ENCODE measurements at regions not wholly inside any gene's neighbourhood (a gene's known extent, or its start where the extent isn't known, plus 50 kb on each side); places are given as distances from the start of the nearest gene placed in this dataset.

DNA sequence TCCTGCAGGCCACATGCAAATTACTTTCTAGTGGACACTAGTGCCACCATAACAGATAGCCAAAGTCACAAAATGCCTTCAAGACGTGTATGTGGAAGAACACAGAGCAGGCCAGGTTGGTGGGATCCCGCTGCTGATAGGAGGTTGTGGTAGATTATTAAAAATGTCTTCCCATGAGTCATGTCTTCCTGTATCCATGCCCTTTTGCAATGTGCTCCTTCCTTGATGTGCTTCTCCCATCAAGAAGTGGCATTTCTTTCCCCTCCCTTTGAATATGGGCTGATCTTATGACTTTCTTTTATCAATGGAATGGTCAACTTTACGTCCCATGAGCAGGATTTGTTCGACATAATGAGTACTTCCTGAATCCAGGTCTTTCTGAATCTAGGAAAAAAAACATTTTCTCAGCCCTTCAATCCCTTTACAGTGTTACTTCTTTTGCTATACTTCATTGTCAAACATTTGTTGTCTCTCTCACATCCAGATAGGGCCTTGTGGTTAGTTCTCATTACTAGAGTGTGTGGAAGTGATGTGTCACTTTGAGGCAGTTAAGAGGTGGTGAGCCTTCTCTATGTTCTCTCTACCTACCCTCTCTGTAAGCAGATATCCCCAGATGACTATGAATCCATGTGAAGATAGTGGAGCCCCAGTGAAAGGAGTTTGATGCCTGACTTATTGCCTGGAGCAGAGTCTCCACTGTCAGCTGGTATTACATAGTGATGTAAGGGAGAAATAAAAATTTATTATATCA, 519.2 kb upstream of the DIPK2B start:
- no peak for DNase-seq

DNA sequence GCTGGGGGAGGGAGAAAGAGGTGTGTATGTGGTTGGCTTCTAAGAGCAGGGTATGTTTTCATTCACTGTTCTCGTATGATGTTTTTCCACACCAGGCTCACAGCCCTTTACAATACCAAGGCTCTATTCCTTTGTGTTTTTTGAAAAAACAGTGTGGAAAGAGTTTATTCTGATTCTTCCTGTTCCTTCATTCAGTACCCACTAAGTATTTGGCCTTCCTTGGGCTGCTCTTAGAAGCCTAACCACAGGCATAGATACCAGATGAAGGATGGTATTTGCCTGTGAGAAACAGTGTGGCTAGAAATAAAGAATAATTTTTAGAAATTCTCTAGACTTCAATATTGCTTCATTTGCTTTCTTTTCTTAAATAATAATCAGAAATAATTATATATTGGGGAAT, 518.0 kb upstream of the DIPK2B start:
- no peak for DNase-seq

DNA sequence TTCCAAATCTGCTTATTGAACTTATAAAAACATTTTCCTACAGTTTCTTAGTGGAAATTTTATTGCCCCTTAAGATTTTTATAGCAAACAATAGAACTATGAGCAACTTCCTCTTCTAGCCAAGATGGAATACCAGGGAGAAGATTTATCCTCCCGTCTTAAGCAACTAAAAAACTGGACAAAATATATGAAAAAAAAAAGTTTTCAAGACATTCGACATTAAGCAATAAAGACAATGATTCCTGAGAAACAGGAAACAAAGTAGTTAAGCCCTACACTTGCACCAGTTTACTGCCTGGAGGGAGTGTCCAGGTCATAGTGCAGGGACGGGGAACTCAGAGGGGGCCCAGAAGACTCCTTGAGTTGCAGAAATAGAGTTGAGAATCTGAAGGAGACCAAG, 516.1 kb upstream of the DIPK2B start:
- no peak for DNase-seq

DNA sequence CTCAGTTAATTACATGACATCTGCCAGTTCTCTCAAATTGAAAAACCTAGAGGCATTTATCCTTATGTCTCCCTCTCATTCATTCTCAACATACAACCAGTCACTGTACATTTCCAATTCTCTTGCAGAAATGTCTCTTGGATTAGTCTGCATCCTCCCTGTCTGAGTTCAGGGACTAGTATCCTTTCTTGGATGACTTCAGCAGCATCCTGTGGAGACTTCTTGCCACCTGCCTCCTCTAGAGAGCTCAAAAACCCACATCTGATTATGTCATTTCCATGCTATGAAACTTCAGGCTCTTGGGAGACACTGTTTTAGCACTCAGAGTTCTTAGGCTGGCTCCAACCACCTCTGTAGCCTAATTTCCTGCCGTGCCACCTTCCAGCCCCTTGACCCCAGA, 515.1 kb upstream of the DIPK2B start:
- no peak for DNase-seq

DNA sequence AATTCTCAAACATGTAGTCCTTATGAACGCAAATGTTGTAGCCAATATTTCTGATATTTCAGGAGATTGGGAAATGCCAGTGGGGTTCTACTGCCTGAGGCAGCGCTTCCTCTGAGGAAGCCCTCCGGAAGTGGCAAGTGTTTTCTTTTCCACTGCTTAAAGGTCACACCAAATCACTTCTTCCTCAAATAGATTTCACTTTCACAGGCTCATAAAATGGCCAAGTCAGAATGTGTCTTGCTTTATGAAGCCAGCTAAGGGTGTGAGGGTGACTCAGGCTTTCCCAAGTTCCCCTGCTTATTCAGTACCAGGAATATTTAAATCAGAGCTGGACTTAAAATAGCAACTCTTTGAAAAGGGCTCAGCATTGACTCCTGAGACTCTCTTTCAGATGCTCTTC, 514.2 kb upstream of the DIPK2B start:
- DNase-seq: no peak

DNA sequence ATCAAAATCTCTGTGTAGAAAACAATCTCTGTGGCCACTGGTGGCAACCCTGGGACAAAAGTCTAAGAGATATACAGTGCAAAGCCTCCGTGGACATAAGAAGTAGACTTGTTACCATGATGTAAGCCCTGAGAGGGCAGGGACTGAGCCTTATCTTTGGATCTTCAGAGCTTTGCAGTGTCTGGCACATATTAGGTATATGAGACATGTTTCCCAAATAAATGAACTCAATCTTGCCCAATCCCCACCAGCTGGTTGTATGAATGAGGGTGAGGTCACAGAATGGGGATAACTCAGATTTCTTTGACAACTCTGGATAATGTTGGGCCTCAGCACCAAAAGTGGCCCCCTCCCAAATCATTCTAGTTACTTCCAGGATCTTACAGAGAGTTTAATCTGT, 511.4 kb upstream of the DIPK2B start:
- no peak for DNase-seq

DNA sequence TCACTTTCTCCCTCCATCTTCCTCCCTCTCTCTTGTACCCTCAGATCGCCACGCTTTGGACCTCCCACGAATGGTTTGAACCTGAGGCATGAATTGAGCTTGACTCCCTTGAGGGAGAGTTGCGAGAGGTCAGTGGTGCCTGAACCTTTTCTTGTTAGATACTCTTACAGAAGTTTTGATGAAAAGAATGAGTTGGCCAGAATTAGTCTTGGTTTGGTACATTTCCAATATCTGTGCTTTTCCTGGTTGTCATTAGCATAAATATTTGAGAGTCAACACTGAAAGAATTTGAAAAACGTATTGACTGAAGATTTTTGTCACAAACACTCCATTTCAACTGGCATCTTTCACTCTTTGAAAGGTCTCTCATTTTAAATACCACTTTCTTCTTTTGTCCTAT, 510.6 kb upstream of the DIPK2B start:
- DNase-seq: no peak

DNA sequence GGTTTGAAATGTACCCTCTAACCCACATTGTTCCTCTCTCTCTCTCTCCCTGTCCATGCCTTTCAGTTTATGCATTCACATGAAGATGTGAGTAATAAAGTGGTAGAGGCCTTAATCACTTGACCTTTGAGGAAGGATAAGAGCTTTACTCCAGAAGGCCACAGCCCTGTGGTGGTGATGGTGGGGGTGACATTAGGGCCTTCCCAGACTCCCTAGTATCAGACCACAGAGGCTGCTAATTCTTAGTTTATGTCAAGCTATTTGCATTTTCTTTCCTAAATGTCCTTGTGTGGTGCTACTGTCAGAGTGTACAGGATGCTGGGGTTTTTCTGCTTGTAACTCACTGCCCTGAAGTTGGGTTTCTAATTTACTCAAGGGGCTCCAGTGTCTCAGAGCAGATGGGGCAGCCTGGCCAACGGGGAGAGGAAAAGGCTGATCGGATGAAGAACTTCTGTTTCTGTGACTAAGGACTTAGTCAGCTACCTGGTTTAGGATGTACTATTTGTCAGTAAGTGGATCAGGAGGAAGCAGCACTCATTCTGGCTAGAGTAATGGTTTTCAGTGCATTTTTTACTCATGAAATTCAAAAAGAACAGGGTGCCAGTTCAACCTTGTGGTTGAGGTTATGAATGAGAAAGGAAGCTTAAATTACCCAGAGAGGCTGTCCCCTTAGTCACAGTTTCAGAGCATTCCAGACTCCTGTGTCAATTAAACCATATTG, 509.6 kb upstream of the DIPK2B start:
- peak; percentile 78 for DNase-seq

DNA sequence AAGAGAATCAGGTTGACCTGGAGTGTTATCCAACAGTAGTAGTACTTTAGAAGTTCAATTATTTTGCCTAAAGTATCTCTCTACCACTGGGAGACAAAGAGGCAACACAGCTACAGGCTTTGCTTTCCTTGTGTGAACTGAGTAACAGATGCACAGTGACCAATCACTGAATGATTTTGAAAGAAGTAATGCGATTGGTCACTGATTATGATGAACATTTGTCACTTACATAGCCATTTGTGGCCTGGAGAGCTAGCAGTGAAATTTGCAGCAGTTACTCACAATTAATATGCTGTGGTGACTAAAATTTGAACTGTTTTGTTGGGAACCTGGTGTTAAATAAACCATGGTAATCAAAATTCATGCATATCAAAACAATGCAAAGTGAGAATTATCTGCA, 508.7 kb upstream of the DIPK2B start:
- DNase-seq: no peak

DNA sequence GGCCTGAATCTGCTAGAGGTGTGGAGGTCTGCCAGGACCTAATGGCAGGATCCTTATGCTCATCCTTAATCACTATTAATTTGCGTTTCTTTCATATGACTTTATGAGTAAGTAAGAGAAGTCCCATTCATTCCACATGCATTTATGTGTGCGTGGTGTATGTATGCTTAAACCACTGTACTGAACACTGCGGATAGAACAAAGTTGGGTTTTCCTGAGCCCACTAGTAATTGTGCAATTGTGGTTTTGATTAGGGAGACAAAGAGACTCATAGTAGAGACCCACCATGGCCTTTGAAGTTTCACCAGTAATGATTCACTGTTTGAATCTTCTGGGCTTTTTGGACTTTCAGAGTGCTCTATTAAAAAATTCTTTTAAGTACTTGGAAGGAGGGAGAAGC, 498.5 kb upstream of the DIPK2B start:
- DNase-seq: no peak

DNA sequence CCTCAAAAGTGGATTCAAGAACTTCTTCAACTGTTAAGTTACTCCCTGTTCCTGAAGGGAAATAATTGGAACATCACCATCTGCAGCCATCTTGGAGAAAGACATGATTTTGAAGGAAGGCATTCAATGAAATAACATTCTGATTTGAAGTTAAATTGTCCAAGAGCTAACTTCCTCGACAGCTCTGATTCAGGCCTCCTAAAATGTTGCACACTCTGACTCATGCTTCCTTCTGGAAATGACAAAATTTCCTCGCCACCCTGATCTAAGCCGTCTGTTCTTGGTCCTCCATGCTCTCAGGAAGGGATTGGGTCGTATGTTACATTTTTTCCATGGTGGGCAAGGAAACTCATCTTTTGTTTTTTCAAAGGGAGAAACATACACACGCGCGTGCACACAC, 496.9 kb upstream of the DIPK2B start:
- no peak for DNase-seq

DNA sequence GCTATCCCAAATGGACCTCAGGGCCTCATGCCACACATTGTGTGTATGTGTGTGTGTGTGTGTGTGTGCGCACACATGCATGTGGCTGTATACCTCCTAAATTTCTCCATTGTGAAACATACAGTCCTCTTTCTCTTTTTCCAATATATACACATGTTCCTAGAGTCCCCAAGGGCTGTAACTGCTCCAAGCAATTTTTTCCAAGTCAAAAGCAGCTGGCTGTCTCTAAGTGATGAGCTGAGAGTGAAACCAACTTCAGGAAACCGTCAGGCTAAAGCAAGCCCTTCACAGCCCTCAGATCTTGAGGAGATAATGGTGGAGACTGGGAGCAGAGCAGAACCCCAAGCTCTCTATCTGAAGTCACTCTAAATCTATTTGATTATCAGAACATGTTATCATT, 496.1 kb upstream of the DIPK2B start:
- no peak for DNase-seq

DNA sequence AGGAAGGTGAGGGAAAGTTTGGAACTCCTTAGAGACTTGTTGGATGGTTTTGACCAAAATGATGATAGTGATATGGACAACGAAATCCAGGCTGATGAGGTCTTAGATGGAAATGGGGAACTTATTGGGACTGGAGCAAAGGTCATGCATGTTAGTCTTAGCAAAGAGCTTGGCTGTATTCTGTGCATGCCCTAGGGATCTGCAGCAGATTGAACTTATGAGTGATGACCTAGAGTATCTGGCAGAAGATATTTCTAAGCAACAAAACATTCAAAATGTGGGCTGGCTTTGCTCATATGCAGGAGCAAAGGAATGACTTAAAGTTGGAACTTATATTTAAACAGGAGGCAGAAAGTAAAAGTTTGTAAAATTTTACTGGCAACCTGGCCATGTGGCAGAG, 489.3 kb upstream of the DIPK2B start:
- no peak for DNase-seq

DNA sequence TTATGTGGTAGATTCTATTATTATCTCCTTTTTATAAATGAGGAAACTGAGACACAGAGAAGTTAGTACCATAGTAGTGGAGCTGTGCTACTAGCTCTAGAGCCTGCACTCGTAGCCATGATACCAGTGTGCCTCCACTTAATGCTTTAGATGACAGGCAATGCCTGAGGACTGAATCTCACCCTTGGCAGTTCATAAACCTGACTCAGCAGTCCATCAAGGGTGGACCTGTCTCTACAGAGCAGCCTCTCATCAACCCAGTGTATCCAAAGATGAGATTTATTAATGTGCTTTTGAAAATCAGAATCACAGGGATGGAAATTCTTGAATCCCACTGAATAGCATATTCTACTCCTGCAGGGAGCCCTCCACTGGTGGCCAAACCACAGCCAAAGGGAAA, 483.2 kb upstream of the DIPK2B start:
- DNase-seq: no peak

DNA sequence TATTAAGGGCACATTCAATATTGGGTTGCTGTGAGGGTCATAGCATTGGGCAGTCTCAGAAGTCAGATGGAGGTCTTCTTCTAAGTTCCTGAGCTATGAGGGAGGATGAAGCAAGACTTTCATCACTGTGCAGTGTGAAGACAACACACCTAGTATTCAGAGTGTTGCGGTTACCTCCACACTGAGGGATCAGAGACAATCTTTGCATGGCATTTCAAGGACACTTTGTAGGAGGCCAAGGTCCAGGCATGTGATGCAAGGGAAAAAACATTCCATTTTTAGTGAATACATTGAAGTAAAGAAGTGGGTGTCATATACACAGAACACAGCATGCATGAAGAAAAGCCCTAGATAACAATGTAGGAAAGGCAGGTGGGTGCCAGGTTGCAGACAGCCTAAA, 481.2 kb upstream of the DIPK2B start:
- no peak for DNase-seq

DNA sequence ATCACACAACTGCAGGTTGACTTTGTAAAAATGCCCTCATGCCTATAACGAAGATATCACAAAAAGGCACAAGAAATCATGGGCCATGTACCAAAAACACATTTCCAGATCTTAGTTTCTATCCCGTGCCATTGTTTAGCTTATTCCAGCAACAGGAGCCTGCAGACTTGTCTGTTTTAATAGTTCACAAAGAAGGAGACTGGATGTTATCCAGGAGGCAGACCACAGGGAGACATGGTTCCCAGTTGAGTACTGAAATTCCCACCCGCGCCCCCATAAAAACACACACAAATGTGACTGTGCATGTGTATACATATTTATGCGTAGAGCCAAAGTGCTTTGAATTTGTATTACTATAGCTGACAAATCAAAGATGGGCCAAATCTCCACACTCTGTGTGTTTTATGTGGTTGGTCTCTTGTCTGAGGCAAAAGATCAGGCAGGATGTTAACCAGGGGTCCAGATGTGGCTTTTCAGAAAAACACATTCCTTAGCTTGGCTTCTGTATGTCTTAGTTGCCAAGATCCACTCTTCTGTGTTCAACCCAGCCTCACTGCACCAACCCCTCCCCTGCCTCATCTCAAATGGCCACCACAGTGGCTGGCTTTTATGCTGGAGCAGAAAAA, 469.2 kb upstream of the DIPK2B start:
- DNase-seq: no peak

DNA sequence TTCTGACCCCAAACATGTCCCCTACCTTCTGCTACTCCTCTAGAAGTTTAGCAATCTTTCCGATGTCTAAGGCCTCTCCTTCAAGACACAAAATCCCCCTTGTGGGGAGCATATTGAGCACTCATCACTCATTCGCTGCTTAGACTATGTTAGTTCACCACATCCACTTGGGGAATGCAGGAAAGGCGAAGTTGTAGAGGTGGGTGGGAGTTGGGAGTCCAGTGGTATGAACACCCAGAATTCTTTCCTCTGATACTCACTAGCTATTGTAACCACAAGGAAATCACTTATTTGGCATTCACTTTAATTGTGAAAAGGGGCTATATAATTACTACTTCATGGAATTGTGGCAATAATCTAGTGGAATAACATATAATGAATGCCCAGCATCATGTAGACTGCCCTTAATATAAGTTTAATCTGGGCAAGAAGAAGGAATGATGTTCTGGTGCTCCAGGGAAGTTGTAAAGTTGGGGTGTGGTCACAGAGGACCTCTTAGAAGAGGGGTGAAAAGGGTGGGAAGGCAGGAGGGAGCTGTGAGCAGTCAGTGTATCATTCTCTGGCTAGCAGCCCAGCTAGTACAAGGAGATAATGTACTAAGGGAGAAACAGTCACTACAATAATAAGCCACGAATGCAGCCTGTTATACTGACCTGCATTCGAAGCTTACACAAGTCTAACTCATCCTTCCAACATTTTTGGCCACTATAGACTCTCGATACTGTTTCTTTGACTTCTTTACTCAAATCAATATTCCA, 468.2 kb upstream of the DIPK2B start:
- no peak for DNase-seq

DNA sequence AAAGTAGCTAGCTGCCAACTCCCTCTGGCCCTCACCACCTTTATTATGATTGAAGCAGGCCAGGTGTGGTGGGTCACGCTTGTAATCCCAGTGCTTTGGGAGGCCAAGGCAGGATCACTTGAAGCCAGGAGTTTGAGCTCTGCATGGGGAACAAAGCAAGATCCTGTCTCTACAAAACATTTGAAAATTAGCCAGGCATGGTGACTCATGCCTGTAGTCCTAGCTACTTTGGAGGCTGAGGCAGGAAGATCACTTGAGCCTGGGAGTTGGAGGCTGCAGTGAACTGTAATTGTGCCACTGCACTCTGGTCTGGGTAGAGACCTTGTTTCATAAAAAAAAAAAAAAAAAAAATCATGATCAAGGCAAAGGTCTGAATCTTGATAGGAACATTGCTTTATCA, 467.0 kb upstream of the DIPK2B start:
- DNase-seq: no peak

DNA sequence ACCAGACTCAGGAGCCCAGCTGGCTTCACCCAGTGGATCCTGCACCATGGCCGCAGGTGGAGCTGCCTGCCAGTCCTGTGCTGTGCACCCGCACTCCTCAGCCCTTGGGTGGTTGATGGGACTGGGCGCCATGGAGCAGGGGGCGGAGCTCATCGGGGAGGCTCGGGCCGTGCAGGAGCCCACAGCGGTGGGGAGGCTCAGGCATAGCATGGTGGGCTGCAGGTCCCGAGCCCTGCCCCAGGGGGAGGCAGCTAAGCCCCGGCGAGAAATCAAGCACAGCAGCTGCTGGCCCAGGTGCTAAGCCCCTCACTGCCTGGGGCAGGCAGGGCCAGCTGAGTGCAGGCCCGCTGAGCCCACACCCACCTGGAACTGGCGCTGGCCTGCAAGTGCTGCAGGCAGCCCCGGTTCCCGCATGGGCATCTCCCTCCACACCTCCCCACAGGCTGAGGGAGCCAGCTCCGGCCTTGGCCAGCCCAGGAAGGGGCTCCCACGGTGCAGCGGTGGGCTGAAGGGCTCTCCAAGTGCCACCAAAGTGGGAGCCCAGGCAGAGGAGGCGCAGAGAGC, 464.1 kb upstream of the DIPK2B start:
- no peak for DNase-seq

DNA sequence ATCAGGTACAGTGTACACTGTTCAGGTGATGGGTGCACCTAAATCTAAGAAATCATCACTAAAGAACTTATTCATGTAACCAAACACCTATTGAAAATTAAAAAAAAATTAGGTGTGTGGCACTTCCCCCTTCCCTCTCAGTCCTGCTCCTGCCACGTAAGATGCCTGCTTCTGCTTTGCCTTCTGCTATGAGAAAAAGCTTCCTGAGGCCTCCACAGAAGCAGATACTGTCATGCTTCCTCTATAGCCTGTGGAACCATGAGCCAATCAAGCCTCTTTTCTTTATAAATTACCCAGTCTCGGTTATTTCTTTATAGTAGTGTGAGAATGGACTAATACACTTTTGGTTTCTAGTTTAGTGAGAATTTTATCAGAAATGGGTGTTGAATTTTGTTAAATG, 459.8 kb upstream of the DIPK2B start:
- no peak for DNase-seq

DNA sequence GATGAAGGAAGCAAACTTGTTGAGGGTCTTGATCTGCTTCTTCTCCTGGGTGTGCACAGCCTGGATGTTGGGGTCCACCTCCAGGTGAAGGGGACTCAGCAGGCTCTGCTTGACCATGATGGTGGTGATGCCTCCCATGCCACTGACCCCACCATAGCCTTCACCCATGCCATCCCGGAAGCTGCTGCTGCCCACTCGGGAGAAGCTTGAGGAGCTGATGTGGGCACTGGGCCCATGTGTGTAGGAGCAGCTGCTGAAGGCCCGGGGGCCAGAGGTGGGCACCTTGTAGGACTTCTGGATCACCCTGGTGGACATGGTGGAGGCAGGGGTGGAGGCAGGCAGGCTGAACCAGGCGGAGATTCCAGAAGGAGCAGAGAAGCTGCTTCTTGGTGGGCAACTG, 432.7 kb upstream of the DIPK2B start:
- DNase-seq: no peak

DNA sequence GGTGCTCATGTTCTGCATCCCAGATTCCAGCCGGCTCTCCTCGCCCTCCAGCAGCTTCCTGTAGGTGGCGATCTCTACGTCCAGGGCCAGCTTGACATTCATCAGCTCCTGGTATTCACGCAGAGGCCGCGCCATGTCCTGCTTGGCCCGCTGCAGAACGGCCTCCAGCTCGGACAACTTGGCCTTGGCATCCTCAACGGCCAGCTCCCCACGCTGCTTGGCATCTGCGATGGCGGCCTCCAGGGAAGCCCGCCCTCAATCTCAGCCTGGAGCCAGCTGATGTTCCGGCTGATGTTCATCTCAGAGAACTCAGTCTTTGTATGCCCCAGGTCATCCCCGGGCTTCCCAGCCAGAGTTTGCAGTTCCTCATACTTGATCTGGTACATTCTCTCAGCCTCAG, 431.8 kb upstream of the DIPK2B start:
- no peak for DNase-seq

DNA sequence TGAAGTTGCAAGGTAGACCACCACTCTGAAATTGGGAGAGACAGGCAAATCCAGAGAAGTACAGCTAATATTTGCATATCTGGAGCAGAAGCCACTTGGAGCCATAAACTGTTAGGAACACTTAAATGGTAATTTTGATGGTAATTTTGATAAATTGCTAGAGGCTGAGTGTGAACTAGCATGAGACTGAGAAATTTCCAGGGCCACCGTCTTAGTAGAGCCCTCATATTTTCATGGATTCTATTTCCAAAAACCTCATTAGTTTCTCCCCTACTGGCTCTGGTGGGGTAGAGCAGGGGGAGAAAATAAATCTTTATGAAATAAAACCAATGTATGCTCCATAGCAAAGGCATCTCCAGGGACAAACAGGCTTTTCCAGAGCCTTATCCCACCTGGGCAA, 429.4 kb upstream of the DIPK2B start:
- no peak for DNase-seq

All from activated effector memory CD4-positive, alpha-beta T cell treated with anti-CD3 and anti-CD28 coated beads, Interleukin-2, amount 50 U/mL, for 16 hours (primary cell).